Suprapubic skin (tissue), 4 donors: ENCODE measurements at regions not wholly inside any gene's neighbourhood (a gene's known extent, or its start where the extent isn't known, plus 50 kb on each side); places are given as distances from the start of the nearest gene placed in this dataset.

Experiments
- EP300 ChIP-seq: sonication (generic); formaldehyde crosslinking; IDR thresholded peaks from one replicate; pipeline ENCODE4 v1.6.1; 2017; ENCODE audit warnings: antibody characterized with exemption
- POLR2A ChIP-seq, 2 donors: fragments of 450-650 bp; IDR thresholded peaks; one replicate each; pipeline ENCODE4 v1.6.1; 2017; ENCODE audit warnings: antibody characterized with exemption in 2 of 2, mild to moderate bottlenecking in 2 of 2, moderate library complexity in 2 of 2
- POLR2AphosphoS5 ChIP-seq, 3 donors: sonication (generic); formaldehyde crosslinking; IDR thresholded peaks; one replicate each; pipeline ENCODE4 v1.6.1; 2017; ENCODE audit warnings: antibody characterized with exemption in 3 of 3
- TF ChIP-seq, protein P1 (sequence below), 2 donors: fragments of 200-600 bp in 1 of 2; fragments of 450-650 bp in 1 of 2; sonication (generic) in 1 of 2; IDR thresholded peaks; one replicate each; pipeline ENCODE4 v1.5.1; 2016 to 2019; ENCODE audit warnings: antibody characterized with exemption in 2 of 2, mild to moderate bottlenecking in 1 of 2, moderate library complexity in 1 of 2

DNA sequence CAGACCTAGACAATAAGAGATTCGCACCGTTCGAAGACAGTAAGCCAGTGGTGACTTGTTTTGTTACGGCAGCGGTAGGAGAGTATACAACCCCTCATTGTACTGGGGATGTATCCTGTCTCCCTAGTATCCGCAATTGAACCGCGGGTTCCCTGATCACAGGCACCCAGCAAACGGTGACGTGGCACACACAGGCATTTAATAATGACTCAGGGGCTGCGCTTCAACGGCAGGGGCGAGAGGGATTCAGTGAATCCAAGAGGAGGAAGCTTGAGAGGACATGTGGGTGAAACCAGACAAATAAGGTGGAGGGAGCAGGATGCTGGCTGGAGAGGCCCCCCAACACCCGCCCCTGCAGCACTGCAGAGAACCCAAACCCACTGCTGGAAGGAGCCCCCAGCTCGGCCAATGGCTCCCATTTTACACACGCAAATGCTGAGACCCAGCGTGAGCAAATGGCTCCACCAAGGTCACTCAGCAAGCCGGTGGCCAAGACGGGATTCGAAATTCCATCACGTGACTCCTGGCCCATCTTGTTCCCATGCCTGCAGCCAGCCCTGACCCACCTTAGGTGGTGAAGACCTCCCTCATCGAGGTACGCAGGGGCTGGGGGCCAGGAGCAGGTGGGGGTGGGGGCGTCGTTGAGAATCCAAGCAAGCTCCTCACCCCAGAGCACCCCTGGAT lies 149.9 kb downstream of the SYF2 start:
- TF ChIP-seq EP300: no peak
- TF ChIP-seq POLR2AphosphoS5 (IDR thresholded peaks at IDR 0.05): no peak
- TF ChIP-seq, protein P1, sequence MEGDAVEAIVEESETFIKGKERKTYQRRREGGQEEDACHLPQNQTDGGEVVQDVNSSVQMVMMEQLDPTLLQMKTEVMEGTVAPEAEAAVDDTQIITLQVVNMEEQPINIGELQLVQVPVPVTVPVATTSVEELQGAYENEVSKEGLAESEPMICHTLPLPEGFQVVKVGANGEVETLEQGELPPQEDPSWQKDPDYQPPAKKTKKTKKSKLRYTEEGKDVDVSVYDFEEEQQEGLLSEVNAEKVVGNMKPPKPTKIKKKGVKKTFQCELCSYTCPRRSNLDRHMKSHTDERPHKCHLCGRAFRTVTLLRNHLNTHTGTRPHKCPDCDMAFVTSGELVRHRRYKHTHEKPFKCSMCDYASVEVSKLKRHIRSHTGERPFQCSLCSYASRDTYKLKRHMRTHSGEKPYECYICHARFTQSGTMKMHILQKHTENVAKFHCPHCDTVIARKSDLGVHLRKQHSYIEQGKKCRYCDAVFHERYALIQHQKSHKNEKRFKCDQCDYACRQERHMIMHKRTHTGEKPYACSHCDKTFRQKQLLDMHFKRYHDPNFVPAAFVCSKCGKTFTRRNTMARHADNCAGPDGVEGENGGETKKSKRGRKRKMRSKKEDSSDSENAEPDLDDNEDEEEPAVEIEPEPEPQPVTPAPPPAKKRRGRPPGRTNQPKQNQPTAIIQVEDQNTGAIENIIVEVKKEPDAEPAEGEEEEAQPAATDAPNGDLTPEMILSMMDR (IDR thresholded peaks at IDR 0.05): no peak
- no peak for TF ChIP-seq POLR2A (IDR thresholded peaks at IDR 0.05)
